KBM-7 (cell line): ENCODE measurements at regions not wholly inside any gene's neighbourhood (a gene's known extent, or its start where the extent isn't known, plus 50 kb on each side); places are given as distances from the start of the nearest gene placed in this dataset.

Experiments used
- DNase-seq: peaks from one replicate; pipeline ENCODE4 v3.0.0-alpha.2; 2015
- in situ Hi-C: fragments of 300-500 bp; cut with MboI; formaldehyde crosslinking; loops from 2 replicates; pipeline ENCODE4 v1.14.3; 2020; ENCODE audit warnings: low sequenced_read_pairs, low pct_unique_long_range_greater_than_20kb, mixed read lengths

DNA sequence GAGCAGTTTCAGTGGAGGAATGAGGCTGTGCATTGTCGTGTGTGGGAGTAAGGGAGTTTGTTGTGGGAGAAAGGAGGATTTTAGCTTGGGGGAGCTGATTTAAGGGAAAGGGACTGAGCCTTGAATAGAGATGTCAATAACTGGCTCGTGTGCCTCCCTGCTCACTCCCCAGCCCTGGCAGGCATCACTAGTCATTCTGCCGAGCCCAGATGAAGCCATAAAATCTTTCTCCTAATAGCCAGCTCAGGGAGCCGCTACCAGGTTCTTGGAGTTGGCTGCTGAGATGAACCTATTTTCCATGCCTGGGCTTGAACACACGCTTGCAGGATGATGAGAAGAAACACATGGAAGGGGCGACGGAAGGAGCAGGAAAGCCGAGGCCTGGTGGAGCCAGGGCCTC is 65.0 kb upstream of the POU3F1 start:
- in situ Hi-C loops = no loop called here
- DNase-seq = no peak

DNA sequence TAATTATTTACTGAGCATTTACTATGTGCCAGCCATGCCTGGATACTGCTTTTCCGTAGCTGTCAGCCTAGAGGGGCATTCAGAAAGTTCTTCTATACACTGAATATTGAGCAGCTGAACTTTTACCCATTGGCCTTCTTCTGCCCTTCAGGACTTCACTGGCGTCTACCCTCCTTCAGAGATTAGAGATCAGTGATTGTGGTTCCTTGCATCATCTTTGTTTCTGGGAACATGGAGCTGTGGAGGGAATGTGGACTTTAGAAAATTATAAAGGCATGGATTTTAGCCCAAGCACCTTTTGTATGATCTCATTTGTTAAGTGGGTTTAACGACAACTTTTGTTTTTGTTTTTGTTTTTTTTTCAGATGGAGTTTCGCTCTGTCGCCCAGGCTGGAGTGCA is 58.7 kb upstream of the POU3F1 start:
- in situ Hi-C loops = no loop called here
- no peak for DNase-seq

DNA sequence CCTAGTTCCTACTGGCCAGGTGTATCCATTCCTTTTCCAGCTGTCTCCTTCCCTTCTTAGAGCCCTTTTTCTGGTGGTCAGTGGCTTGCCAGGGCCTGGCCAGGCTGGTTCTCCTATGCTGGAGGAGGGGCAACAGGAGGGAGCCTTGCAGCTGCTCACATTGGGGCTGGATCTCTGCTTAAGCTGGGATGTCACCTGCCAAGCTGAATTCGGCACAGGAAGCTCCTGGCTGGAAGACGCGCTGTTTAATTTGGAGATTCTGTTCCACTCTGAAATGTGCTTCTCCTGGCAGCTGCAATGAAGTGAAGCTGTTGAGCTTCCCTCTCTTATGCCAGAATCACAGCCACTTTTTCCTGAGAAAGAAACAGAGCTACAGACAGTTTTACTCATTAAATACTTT is 56.0 kb upstream of the POU3F1 start:
- DNase-seq = no peak
- in situ Hi-C loops = no loop called here

GRCh38 chr1:38101037-38101785 is 54.6 kb upstream of the POU3F1 start:
- no peak for DNase-seq
- in situ Hi-C loops = no loop called here

- in situ Hi-C loops = no loop called here
- no peak for DNase-seq
Measured at GRCh38 chr1:38098101-38098847, 51.7 kb upstream of the POU3F1 start.

- DNase-seq = no peak
- in situ Hi-C loops = no loop called here
Measured at GRCh38 chr1:38097284-38097898, 50.8 kb upstream of the POU3F1 start.
